Heart right ventricle (tissue), 16 donors: ENCODE measurements at regions not wholly inside any gene's neighbourhood (a gene's known extent, or its start where the extent isn't known, plus 50 kb on each side); places are given as distances from the start of the nearest gene placed in this dataset.

Experiments
- ATAC-seq, 8 donors: fragments of 200-7000 bp; cut with Tn5 transposase; one replicate each; pipeline ENCODE4 v1.9.1; 2020; ENCODE audit warnings: mild to moderate bottlenecking in 8 of 8, moderate library complexity in 8 of 8, moderate number of reproducible peaks in 1 of 8
- DNase-seq, 2 donors: peaks; one replicate each; pipeline ENCODE4 v3.0.0-alpha.2; 2020
- H3K27ac ChIP-seq, 10 donors: fragments of 200-600 bp; sonication (generic) in 2 of 10; one replicate each; pipeline versions ENCODE4 v1.5.0 to v1.8.0; 2020 to 2022; ENCODE audit warnings: mild to moderate bottlenecking in 3 of 10
- H3K27me3 ChIP-seq, 7 donors: fragments of 200-600 bp; one replicate each; pipeline ENCODE4 v1.8.0; 2021 to 2022; ENCODE audit warnings: mild to moderate bottlenecking in 2 of 7
- H3K36me3 ChIP-seq, 9 donors: fragments of 200-600 bp; sonication (generic) in 1 of 9; one replicate each; pipeline versions ENCODE4 v1.5.0 to v1.8.0; 2020 to 2022; ENCODE audit warnings: mild to moderate bottlenecking in 2 of 9
- H3K4me1 ChIP-seq, 9 donors: fragments of 200-600 bp; sonication (generic) in 1 of 9; one replicate each; pipeline versions ENCODE4 v1.5.0 to v1.8.0; 2020 to 2022; ENCODE audit warnings: mild to moderate bottlenecking in 4 of 9
- H3K4me3 ChIP-seq, 10 donors: fragments of 200-600 bp; sonication (generic) in 2 of 10; one replicate each; pipeline versions ENCODE4 v1.5.0 to v1.8.0; 2020 to 2022; ENCODE audit warnings: mild to moderate bottlenecking in 7 of 10, moderate library complexity in 2 of 10
- H3K9me3 ChIP-seq, 11 donors: fragments of 200-600 bp in 10 of 11; sonication (generic) in 2 of 11; one replicate each; pipeline versions ENCODE4 v1.5.0 to v1.8.0; 2013 to 2022; ENCODE audit warnings: mild to moderate bottlenecking in 2 of 11, control low read depth in 1 of 11, moderate library complexity in 1 of 11
- CTCF ChIP-seq, 9 donors: fragments of 200-600 bp; sonication (generic) in 2 of 9; IDR thresholded peaks; one replicate each; pipeline versions ENCODE4 v1.5.0 to v1.8.0; 2021 to 2022; ENCODE audit warnings: antibody characterized with exemption in 9 of 9, mild to moderate bottlenecking in 5 of 9, moderate library complexity in 1 of 9
- WGBS, 2 donors: extraction: QIAGEN DNeasy Blood & Tissue Kit; methylation state at CpG; one replicate each; pipeline ENCODE4 v1.1.7; 2013; ENCODE audit warnings: inconsistent platforms in 1 of 2; 5-methylcytosine and 5-hydroxymethylcytosine counted together
- intact Hi-C, 10 donors: fragments of 100-400 bp; cut with DNase I; formaldehyde crosslinking; loops; one replicate each; pipeline versions ENCODE4 v1.11.1 to v1.14.2; 2022
- donor health status: Arrhythmogenic right ventricular cardiomyopathy.
- donor health status: ischemic (EF 13 %, LVEDD 7.1; RV severe dilation, severe dysfunction).
- donor health status: healthy with polysubstance abuse.
- donor health status: DM: no; HTN: yes; CAD: no.
- donor health status: DM: no; HTN: no; CAD: no.
- donor health status: ischemic (EF 25% LVEDD 6.9; RV normal size, moderate dysfunction).
- donor health status: ischemic (EF 25% LVEDD 5.7; RV mildly dilated, moderate dysfunction).
- donor health status: healthy.
- donor health status: DM: yes; HTN: yes; CAD: no.
- donor health status: Ischemic cardiomyopathy.
- donor health status: ischemic (EF 35%, LVEDD 5.7; RV mildly dilated, moderate dysfunction).
- donor health status: nonischemic (EF 11% LVEDD 7.7; RV severe dilation, severe dysfunction).
- donor health status: DM: yes; HTN: yes; CAD: no.
- donor health status: PGD.
- donor health status: ischemic (EF 29% LVEDD 5.4; RV normal size, mild dysfunction).
- donor health status: nonischemic (EF 23%, LVEDD 6.1; RV moderate dilation, normal function).

DNA sequence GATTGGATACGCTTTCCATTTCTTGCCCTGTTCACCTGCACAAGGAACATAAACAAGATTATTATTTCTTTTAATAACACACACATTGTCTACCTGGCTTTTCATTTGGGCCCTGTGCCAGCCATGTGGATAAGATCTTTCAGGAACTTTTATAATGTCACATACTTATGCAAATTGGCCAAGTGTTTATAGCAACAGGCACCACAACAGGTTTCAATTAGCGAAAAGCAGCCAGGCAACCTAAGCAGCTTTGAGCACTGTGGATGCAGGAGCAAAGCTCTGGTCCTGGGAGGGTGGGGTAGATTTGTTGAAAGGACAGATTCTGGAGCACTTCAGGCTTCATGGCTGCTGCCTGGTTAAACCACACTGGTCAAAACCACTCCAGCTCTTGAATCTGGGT, 217.4 kb downstream of the BARX2 start:
- no peak overlapping the region for H3K4me3 ChIP-seq
- peaks cover 0 to 22% (median 8%) of the 10 kb centered on the region in 7 donors for H3K27me3 ChIP-seq
- H3K36me3 ChIP-seq, result no peaks in the 10 kb centered on the region
- DNase-seq (no peak), ATAC-seq (no peak)
- intact Hi-C loops, result no loop called here
- no peak overlapping the region for H3K27ac ChIP-seq
- no peaks in the 10 kb centered on the region for H3K9me3 ChIP-seq
- 75 to 81% methylated on average over 2 of the region's 2 CpGs for WGBS, 2 donors
- no peak for TF ChIP-seq CTCF (IDR thresholded peaks at IDR 0.05)
- no peaks in the 10 kb centered on the region for H3K4me1 ChIP-seq

DNA sequence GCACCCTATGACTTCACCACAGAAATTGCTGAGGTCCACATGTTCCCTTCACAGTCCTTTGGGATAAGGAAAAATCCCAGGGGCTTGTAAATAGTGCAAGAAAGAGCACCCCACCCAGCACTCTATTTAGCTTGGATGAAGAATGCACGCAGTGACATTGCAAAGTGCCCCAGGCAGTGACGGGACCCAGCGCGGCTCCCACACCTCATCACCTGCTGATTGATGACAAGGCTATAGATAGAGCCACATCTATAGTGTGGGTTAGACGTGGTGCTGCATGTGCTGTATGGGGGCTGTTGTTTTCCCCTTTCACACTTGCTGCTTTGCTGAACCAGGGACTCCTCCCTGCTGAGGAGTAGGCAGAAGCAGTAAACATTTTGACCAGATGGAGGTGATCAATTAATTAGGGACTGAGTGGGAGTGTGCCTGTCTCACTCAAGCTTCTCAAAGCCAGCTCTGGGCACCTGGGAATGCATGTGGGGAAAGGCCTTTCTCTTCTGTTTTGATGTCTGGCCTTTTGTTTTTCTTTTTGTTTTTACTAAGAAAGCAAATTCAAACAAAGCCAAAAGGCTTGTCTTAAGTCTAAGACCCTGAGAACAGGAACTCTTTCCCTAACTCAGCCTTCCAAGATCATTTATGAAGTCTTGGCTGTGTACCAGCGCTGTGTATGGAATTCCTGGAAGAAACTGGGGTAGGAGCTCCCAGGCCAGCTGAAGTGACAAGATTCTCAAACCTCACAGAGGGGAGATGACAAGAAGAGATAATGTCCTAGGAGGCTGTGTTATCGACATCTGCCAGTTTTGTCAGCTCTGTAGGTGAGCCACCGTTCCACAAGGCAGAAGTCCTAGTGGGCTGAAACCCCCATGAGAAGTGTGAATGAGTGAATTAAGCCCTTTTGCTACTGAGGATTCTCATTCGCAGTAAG, 219.7 kb downstream of the BARX2 start:
- no peaks in the 10 kb centered on the region for H3K36me3 ChIP-seq
- H3K4me3 ChIP-seq, result no peak overlapping the region
- ATAC-seq, result no peak
- H3K9me3 ChIP-seq, result peaks cover 0 to 12% (median 0%) of the 10 kb centered on the region in 11 donors
- intact Hi-C loops, result no loop called here
- DNase-seq, result no peak
- no peak overlapping the region for H3K27ac ChIP-seq
- 22 to 26% methylated on average over 9 of the region's 9 CpGs for WGBS, 2 donors
- no peak for TF ChIP-seq CTCF (IDR thresholded peaks at IDR 0.05)
- no peaks in the 10 kb centered on the region for H3K4me1 ChIP-seq
- H3K27me3 ChIP-seq, result peaks cover 0 to 16% (median 7%) of the 10 kb centered on the region in 7 donors

DNA sequence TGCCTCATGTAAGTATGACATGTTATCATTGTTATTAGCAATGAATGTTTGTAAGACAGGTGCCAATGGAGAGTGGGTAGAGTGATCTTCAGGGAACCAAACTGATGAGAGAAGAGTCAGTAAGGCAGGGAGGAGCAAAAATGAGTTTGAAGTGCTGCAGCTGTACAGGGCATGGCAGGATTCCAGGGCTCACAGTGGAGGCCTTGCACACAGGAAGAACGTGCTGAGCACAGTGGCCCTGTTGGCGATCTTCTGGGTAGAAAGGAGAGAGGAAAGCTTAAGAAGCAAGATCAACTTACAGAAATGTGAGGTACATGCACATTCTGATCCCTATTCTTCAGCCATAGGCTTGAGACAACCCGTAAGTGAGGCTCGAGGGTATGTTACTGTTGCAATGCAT, 219.3 kb upstream of the TMEM45B start:
- WGBS, 2 donors, result 75 to 76% methylated on average over 4 of the region's 4 CpGs
- ATAC-seq, result no peak
- Histone ChIP-seq H3K9me3 (peaks cover 0 to 19% (median 0%) of the 10 kb centered on the region in 11 donors), H3K4me1 (no peaks in the 10 kb centered on the region), H3K4me3 (no peak overlapping the region), H3K36me3 (no peaks in the 10 kb centered on the region), H3K27me3 (peaks cover 0 to 15% (median 7%) of the 10 kb centered on the region in 7 donors), H3K27ac (no peak overlapping the region)
- no peak for TF ChIP-seq CTCF (IDR thresholded peaks at IDR 0.05)
- intact Hi-C loops, result no loop called here
- DNase-seq, result no peak

DNA sequence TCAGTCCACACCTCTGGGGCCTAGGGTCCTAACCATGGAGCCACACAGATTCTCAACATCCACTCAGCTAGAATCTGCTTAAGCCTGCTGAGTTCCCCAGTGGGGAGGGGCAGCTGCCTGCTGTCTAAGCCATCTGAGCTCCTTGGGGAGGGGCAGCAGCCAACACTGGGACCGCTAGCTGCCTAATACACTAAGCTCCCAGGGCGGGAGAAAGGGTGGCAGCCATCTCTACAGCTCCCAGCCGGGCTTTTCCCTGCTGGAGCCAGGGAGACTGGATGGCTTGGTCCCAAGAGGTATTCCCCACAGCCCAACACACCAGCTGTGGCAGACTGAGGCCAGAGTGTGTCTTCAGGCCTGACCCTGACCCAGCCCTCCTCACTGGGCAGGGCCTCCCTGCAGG, 217.3 kb upstream of the TMEM45B start:
- H3K27me3 ChIP-seq, result peaks cover 0 to 15% (median 7%) of the 10 kb centered on the region in 7 donors
- no peak for ATAC-seq
- WGBS, 2 donors, result 71 to 79% methylated on average over 3 of the region's 3 CpGs
- no peak for DNase-seq
- no peaks in the 10 kb centered on the region for H3K36me3 ChIP-seq
- no peak overlapping the region for H3K4me3 ChIP-seq
- H3K9me3 ChIP-seq, result peaks cover 0 to 19% (median 0%) of the 10 kb centered on the region in 11 donors
- no peaks in the 10 kb centered on the region for H3K4me1 ChIP-seq
- intact Hi-C loops, result no loop called here
- no peak for TF ChIP-seq CTCF (IDR thresholded peaks at IDR 0.05)
- H3K27ac ChIP-seq, result no peak overlapping the region
